Erythroblast (primary cell): ENCODE measurements at regions not wholly inside any gene's neighbourhood (a gene's known extent, or its start where the extent isn't known, plus 50 kb on each side); places are given as distances from the start of the nearest gene placed in this dataset.

Experiments used
- GATA1 ChIP-seq: IDR thresholded peaks from 2 replicates; pipeline ENCODE4 v1.6.1; 2011; ENCODE audit warnings: low read depth, mild to moderate bottlenecking, control low read depth, low read length, moderate library complexity
- POLR2A ChIP-seq: IDR thresholded peaks from 2 replicates; pipeline ENCODE4 v1.6.1; 2011; ENCODE audit warnings: mild to moderate bottlenecking, low read length

- no peak for TF ChIP-seq POLR2A
- no peak for TF ChIP-seq GATA1
Measured at GRCh38 chr10:80985102-80985501, 447.4 kb downstream of the SH2D4B start.
